K562 (cell line): ENCODE measurements at regions not wholly inside any gene's neighbourhood (a gene's known extent, or its start where the extent isn't known, plus 50 kb on each side); places are given as distances from the start of the nearest gene placed in this dataset.
A peak's percentile ranks its signal among the peaks of the same experiment; 100 is the strongest.

Experiments
- ATAC-seq: fragments of 200-7000 bp; cut with Tn5 transposase; 3 replicates; pipeline ENCODE4 v1.9.1; 2020; ENCODE audit warnings: moderate library complexity
- BruUV-seq: library from RNA; stranded (reverse); fragments of 400-500 nt; replicated peaks from 2 replicates; lab custom pipeline; 2021; lab: Mats Ljungman, UMichigan
- CTCF ChIA-PET: fragments of 300-600 bp; formaldehyde crosslinking; extraction: SDS; loops from one replicate; lab custom pipeline; 2021; ENCODE audit warnings: low intra/inter-chr PET ratio; lab: Yijun Ruan, JAX
- POLR2A ChIA-PET: fragments of 300-600, 350-650 bp; sonication (Branson Sonifier 250); formaldehyde crosslinking; extraction: SDS; loops from one replicate; lab custom pipeline; 2021; ENCODE audit warnings: antibody characterized with exemption, inconsistent platforms; lab: Yijun Ruan, JAX
- DNase-seq, 4 experiments: peaks; one replicate each; pipeline versions ENCODE4 v3.0.0 to v3.0.0-alpha.2; 2011 to 2018; ENCODE audit warnings: low spot score in 3 of 4, mixed read lengths in 3 of 4; ENCODE audit errors: extremely low read depth in 1 of 4
- FAIRE-seq: peaks from 2 replicates; lab custom pipeline; 2011; peaks lifted over from hg19 to GRCh38; lab: Jason Lieb, UNC
- H2AFZ ChIP-seq: 2 replicates; pipeline ENCODE4 v1.6.0; 2011; ENCODE audit warnings: low read depth, low read length, control low read depth, inconsistent platforms
- H3K27ac ChIP-seq: fragments of 200-600 bp; 3 replicates; pipeline ENCODE4 v1.8.0; 2011; ENCODE audit warnings: low read depth, mild to moderate bottlenecking, control low read depth, inconsistent platforms, low read length, moderate library complexity, mixed read lengths; ENCODE audit errors: extremely low read depth
- H3K27me3 ChIP-seq, 2 experiments: fragments of 300-600 bp in 1 of 2; 2 replicates in 1 of 2; 3 replicates in 1 of 2; pipeline versions ENCODE4 v1.6.0 to v1.8.0; 2011; ENCODE audit warnings: inconsistent platforms in 2 of 2, low read length in 2 of 2, mild to moderate bottlenecking in 1 of 2, mixed read lengths in 1 of 2, moderate library complexity in 1 of 2; ENCODE audit not compliant: control insufficient read depth in 2 of 2, insufficient read depth in 2 of 2
- H3K36me3 ChIP-seq: fragments of 300-600 bp; 3 replicates; pipeline ENCODE4 v1.8.0; 2011; ENCODE audit warnings: mild to moderate bottlenecking, low read length, inconsistent platforms; ENCODE audit not compliant: control insufficient read depth, insufficient read depth
- H3K4me1 ChIP-seq, 2 experiments: fragments of 200-600 bp in 1 of 2; replicated peaks in 1 of 2; 2 replicates in 1 of 2; 3 replicates in 1 of 2; pipeline versions ENCODE4 v1.5.1 to v1.8.0; 2011; ENCODE audit warnings: inconsistent platforms in 2 of 2, low read length in 2 of 2, mild to moderate bottlenecking in 1 of 2, mixed read lengths in 1 of 2, moderate library complexity in 1 of 2; ENCODE audit not compliant: control insufficient read depth in 2 of 2, insufficient read depth in 2 of 2
- H3K4me2 ChIP-seq: 2 replicates; pipeline ENCODE4 v1.6.1; 2011; ENCODE audit warnings: low read length, control low read depth, inconsistent platforms, mixed read lengths; ENCODE audit not compliant: insufficient read depth
- H3K4me3 ChIP-seq: fragments of 200-600 bp; sonication (generic), shearing (Covaris generic); 2 replicates; pipeline ENCODE4 v1.5.1; 2016; ENCODE audit warnings: control low read depth, inconsistent platforms
- H3K79me2 ChIP-seq: fragments of 200-600 bp; 3 replicates; pipeline ENCODE4 v1.8.0; 2011; ENCODE audit warnings: low read length, inconsistent platforms; ENCODE audit not compliant: control insufficient read depth, insufficient read depth
- H3K9ac ChIP-seq, 2 experiments: 2 replicates each; pipeline versions ENCODE4 v1.6.0 to v1.6.1; 2011; ENCODE audit warnings: low read depth in 2 of 2, low read length in 2 of 2, control low read depth in 1 of 2, inconsistent platforms in 1 of 2, mild to moderate bottlenecking in 1 of 2, mixed read lengths in 1 of 2; ENCODE audit not compliant: insufficient read depth in 1 of 2
- H3K9me1 ChIP-seq: one replicate; pipeline ENCODE4 v1.6.0; 2011; ENCODE audit warnings: inconsistent platforms, mild to moderate bottlenecking, low read length, moderate library complexity; ENCODE audit not compliant: control insufficient read depth, insufficient read depth
- H3K9me3 ChIP-seq: replicated peaks from 2 replicates; pipeline ENCODE4 v1.5.1; 2011; ENCODE audit warnings: low read depth, low read length, inconsistent platforms; ENCODE audit not compliant: control insufficient read depth, insufficient read depth
- H4K20me1 ChIP-seq: replicated peaks from 2 replicates; pipeline ENCODE4 v1.6.1; 2011; ENCODE audit warnings: low read length, inconsistent platforms, mixed read lengths; ENCODE audit not compliant: control insufficient read depth, insufficient read depth
- ARID1B ChIP-seq: fragments of 450-650 bp; IDR thresholded peaks from 2 replicates; pipeline ENCODE4 v1.6.1; 2016; ENCODE audit warnings: antibody characterized with exemption, mild to moderate bottlenecking, inconsistent platforms
- ARID2 ChIP-seq: fragments of 450-650 bp; IDR thresholded peaks from 2 replicates; pipeline ENCODE4 v1.6.1; 2017; ENCODE audit warnings: antibody characterized with exemption, mild to moderate bottlenecking
- BRF2 ChIP-seq: IDR thresholded peaks from 3 replicates; pipeline ENCODE4 v1.6.1; 2011; ENCODE audit warnings: borderline replicate concordance, mild to moderate bottlenecking; ENCODE audit not compliant: insufficient read length, insufficient read depth
- FOXM1 ChIP-seq, 2 experiments: fragments of 450-650 bp in 1 of 2; sonication (generic) in 1 of 2; formaldehyde crosslinking in 1 of 2; IDR thresholded peaks; 2 replicates each; pipeline versions ENCODE4 v1.6.1 to v1.9.0; 2017 to 2022; ENCODE audit warnings: low read depth in 2 of 2, mild to moderate bottlenecking in 2 of 2, missing genetic modification reagents in 1 of 2, moderate library complexity in 1 of 2
- HDAC1 ChIP-seq, 2 experiments: fragments of 450-650 bp; IDR thresholded peaks; 2 replicates each; pipeline ENCODE4 v1.6.1; 2016 to 2017; ENCODE audit warnings: inconsistent platforms in 1 of 2, mild to moderate bottlenecking in 1 of 2, moderate library complexity in 1 of 2
- HOMEZ ChIP-seq: fragments of 250-450 bp; sonication (Bioruptor Pico); IDR thresholded peaks from 2 replicates; pipeline ENCODE4 v1.4.0; 2020; ENCODE audit warnings: mild to moderate bottlenecking, moderate library complexity
- KHSRP ChIP-seq: fragments of 450-650 bp; IDR thresholded peaks from 2 replicates; pipeline ENCODE4 v1.6.1; 2017
- LARP7 ChIP-seq: fragments of 450-650 bp; IDR thresholded peaks from 2 replicates; pipeline ENCODE4 v1.6.1; 2016
- NKRF ChIP-seq: fragments of 450-650 bp; IDR thresholded peaks from 2 replicates; pipeline ENCODE4 v1.6.1; 2016; ENCODE audit warnings: borderline replicate concordance
- PCBP2 ChIP-seq: fragments of 200-400 bp; formaldehyde crosslinking; IDR thresholded peaks from 2 replicates; pipeline ENCODE4 v1.6.1; 2018; ENCODE audit warnings: low read length, low read depth, mild to moderate bottlenecking, moderate library complexity; ENCODE audit not compliant: poor library complexity, severe bottlenecking
- PTRF ChIP-seq: fragments of 450-650 bp; IDR thresholded peaks from 2 replicates; pipeline ENCODE4 v1.6.1; 2016; ENCODE audit warnings: mild to moderate bottlenecking, missing genetic modification characterization, missing compliant biosample characterization
- THRAP3 ChIP-seq: fragments of 450-650 bp; IDR thresholded peaks from 2 replicates; pipeline ENCODE4 v1.6.1; 2016; ENCODE audit warnings: mild to moderate bottlenecking, inconsistent platforms, borderline replicate concordance
- U2AF1 ChIP-seq: fragments of 200-400 bp; formaldehyde crosslinking; optimal IDR thresholded peaks from 2 replicates; pipeline ENCODE3; 2017; ENCODE audit warnings: mild to moderate bottlenecking, low read depth, low read length, moderate library complexity
- USF1 ChIP-seq: sonication (generic); formaldehyde crosslinking; IDR thresholded peaks from 2 replicates; pipeline ENCODE4 v1.9.0; 2022; ENCODE audit warnings: mild to moderate bottlenecking, missing genetic modification reagents
- ZNF512 ChIP-seq: IDR thresholded peaks from 2 replicates; pipeline ENCODE4 v1.6.1; 2016; ENCODE audit warnings: missing genetic modification characterization, missing compliant biosample characterization
- WGBS: fragments of 100-300 bp; shearing (Covaris generic); methylation state at CpG from one replicate; pipeline ENCODE4 v1.1.6; 2016; ENCODE audit warnings: low coverage, mixed read lengths; ENCODE audit not compliant: insufficient coverage; ENCODE audit errors: missing lambda C conversion rate; 5-methylcytosine and 5-hydroxymethylcytosine counted together
- in situ Hi-C: fragments of 300-500 bp; cut with MboI; formaldehyde crosslinking; loops from 4 replicates; pipeline ENCODE4 v1.15.0; 2018; ENCODE audit warnings: inconsistent platforms, mixed read lengths
- intact Hi-C: fragments of 100-400 bp; cut with micrococcal nuclease; formaldehyde crosslinking; loops from 2 replicates; pipeline ENCODE4 v1.14.2; 2022

- CTCF ChIA-PET = no interaction called here
- POLR2A ChIA-PET = interaction anchor here (3.0 kb wide), 1 partner anchor 10 kb away, joined by 9 read pairs; no protein-coding TSS in a partner anchor
- no peak overlapping the region for H3K9ac ChIP-seq
- no peak overlapping the region for H3K27ac ChIP-seq
- ATAC-seq = no peak
- BruUV-seq = no TSS peak
- H3K27me3 ChIP-seq = no peaks in the 10 kb centered on the region
- peaks cover 11 to 42% of the 10 kb centered on the region in 2 experiments for H3K4me1 ChIP-seq
- DNase-seq = no peak
- 77% methylated on average over 3 of the region's 3 CpGs for WGBS
- H3K9me3 ChIP-seq = peaks cover 5% of the 10 kb centered on the region
- H4K20me1 ChIP-seq = no peaks in the 10 kb centered on the region
- H2AFZ ChIP-seq = no peak overlapping the region
- no peak overlapping the region for H3K4me3 ChIP-seq
- intact Hi-C loops = no loop called here
- H3K79me2 ChIP-seq = no peaks in the 10 kb centered on the region
- H3K36me3 ChIP-seq = no peaks in the 10 kb centered on the region
- in situ Hi-C loops = no loop called here
- no peak overlapping the region for H3K4me2 ChIP-seq
- H3K9me1 ChIP-seq = peaks cover 4% of the 10 kb centered on the region
- FAIRE-seq = no peak
- TF ChIP-seq PCBP2 = peak; percentile 52
- TF ChIP-seq ARID1B = peak; percentile 6; the same call in 1 of the 2 replicates
- no peak for TF ChIP-seq PTRF (tag)
- TF ChIP-seq LARP7 = 0 out of 2 replicates have a peak, but pooled peaks have one; percentile 70
- TF ChIP-seq KHSRP = 0 out of 2 replicates have a peak, but pooled peaks have one; percentile 30
- TF ChIP-seq ARID2 = peak; percentile 50; the same call in 1 of the 2 replicates
- peak; percentile 56; the same call in 1 of the 2 replicates for TF ChIP-seq THRAP3
- no peak for TF ChIP-seq BRF2
- 0 out of 2 replicates have a peak, but pooled peaks have one; percentile 52 for TF ChIP-seq NKRF
- peak; percentile 79 for TF ChIP-seq ZNF512 (tag)
- no peak for TF ChIP-seq USF1 (CRISPR knock-in tag)
- TF ChIP-seq HOMEZ (CRISPR knock-in tag) = no peak
- no peak for TF ChIP-seq HDAC1 (IDR thresholded peaks at IDR 0.05)
- TF ChIP-seq U2AF1 = no peak
- no peak for TF ChIP-seq FOXM1 (IDR thresholded peaks at IDR 0.05; ENCODE audit: low read depth)
- no peak for TF ChIP-seq FOXM1 (CRISPR knock-in tag; IDR thresholded peaks at IDR 0.05; ENCODE audit: low read depth)
Measured at GRCh38 chr7:106595922-106596321, 65.0 kb downstream of the CCDC71L start.
